HepG2 (cell line): ENCODE measurements at regions not wholly inside any gene's neighbourhood (a gene's known extent, or its start where the extent isn't known, plus 50 kb on each side); places are given as distances from the start of the nearest gene placed in this dataset.

Experiments
- ATAC-seq: fragments of 200-7000 bp; cut with Tn5 transposase; 3 replicates; pipeline ENCODE4 v1.9.1; 2020; ENCODE audit warnings: mild to moderate bottlenecking, moderate library complexity
- BruUV-seq: library from RNA; stranded (reverse); fragments of 400-500 nt; replicated peaks from 2 replicates; lab custom pipeline; 2021; lab: Mats Ljungman, UMichigan
- CTCF ChIA-PET: fragments of 300-600 bp; formaldehyde crosslinking; extraction: SDS; loops from one replicate; lab custom pipeline; 2021; ENCODE audit warnings: low total read pairs, inconsistent platforms, low intra/inter-chr PET ratio; lab: Yijun Ruan, JAX
- POLR2A ChIA-PET: fragments of 350-600 bp; sonication (Branson Sonifier 250); formaldehyde crosslinking; loops from one replicate; lab custom pipeline; 2020; ENCODE audit warnings: antibody characterized with exemption, inconsistent platforms; lab: Yijun Ruan, JAX
- DNase-seq: peaks from one replicate; pipeline ENCODE4 v3.0.0-alpha.2; 2015; ENCODE audit warnings: low spot score
- FAIRE-seq: peaks from 3 replicates; lab custom pipeline; 2011; peaks lifted over from hg19 to GRCh38; lab: Jason Lieb, UNC
- H2AFZ ChIP-seq: one replicate; pipeline ENCODE4 v1.6.1; 2011; ENCODE audit warnings: low read length, inconsistent platforms
- H3K27ac ChIP-seq: fragments of 300-600 bp; 3 replicates; pipeline ENCODE4 v1.8.0; 2011; ENCODE audit warnings: mixed run types, mild to moderate bottlenecking, mixed read lengths, low read length, inconsistent platforms; ENCODE audit not compliant: insufficient read depth; ENCODE audit errors: extremely low read length
- H3K27me3 ChIP-seq, 2 experiments: fragments of 200-600 bp in 1 of 2; 2 replicates in 1 of 2; 3 replicates in 1 of 2; pipeline versions ENCODE4 v1.6.0 to v1.8.0; 2011; ENCODE audit warnings: low read length in 2 of 2, mild to moderate bottlenecking in 2 of 2, moderate library complexity in 2 of 2, inconsistent platforms in 1 of 2; ENCODE audit not compliant: insufficient read depth in 2 of 2, control insufficient read depth in 1 of 2
- H3K36me3 ChIP-seq, 2 experiments: fragments of 200-600 bp in 1 of 2; replicated peaks in 1 of 2; 2 replicates in 1 of 2; 3 replicates in 1 of 2; pipeline versions ENCODE4 v1.5.1 to v1.8.0; 2011; ENCODE audit warnings: low read length in 2 of 2, inconsistent platforms in 1 of 2; ENCODE audit not compliant: insufficient read depth in 2 of 2, control insufficient read depth in 1 of 2
- H3K4me1 ChIP-seq: 2 replicates; pipeline ENCODE4 v1.5.1; 2012; ENCODE audit warnings: low read length, inconsistent platforms; ENCODE audit not compliant: insufficient read depth
- H3K4me2 ChIP-seq: 2 replicates; pipeline ENCODE4 v1.6.0; 2011; ENCODE audit warnings: low read depth, low read length, inconsistent platforms
- H3K4me3 ChIP-seq, 3 experiments: fragments of 200-600 bp in 1 of 3; sonication (generic), shearing (Covaris generic) in 1 of 3; replicated peaks in 1 of 3; 2 replicates each; pipeline ENCODE4 v1.5.1; 2011 to 2016; ENCODE audit warnings: low read length in 3 of 3, inconsistent platforms in 2 of 3, low read depth in 2 of 3, mild to moderate bottlenecking in 2 of 3, control low read depth in 1 of 3, mixed read lengths in 1 of 3; ENCODE audit not compliant: insufficient read depth in 1 of 3
- H3K79me2 ChIP-seq: one replicate; pipeline ENCODE4 v1.6.1; 2011; ENCODE audit warnings: low read length, inconsistent platforms; ENCODE audit not compliant: insufficient read depth
- H3K9ac ChIP-seq: 2 replicates; pipeline ENCODE4 v1.6.0; 2011; ENCODE audit warnings: mild to moderate bottlenecking, low read depth, low read length, inconsistent platforms; ENCODE audit not compliant: insufficient read depth
- H3K9me3 ChIP-seq: 2 replicates; pipeline ENCODE4 v1.5.1; 2012; ENCODE audit warnings: mild to moderate bottlenecking, low read length
- H4K20me1 ChIP-seq: 2 replicates; pipeline ENCODE4 v1.6.0; 2011; ENCODE audit warnings: inconsistent platforms, mild to moderate bottlenecking, low read length, moderate library complexity; ENCODE audit not compliant: insufficient read depth
- BCL6 ChIP-seq: IDR thresholded peaks from 2 replicates; pipeline ENCODE4 v1.6.1; 2016; ENCODE audit warnings: missing genetic modification reagents, missing compliant biosample characterization
- BRD4 ChIP-seq: sonication (generic); formaldehyde crosslinking; IDR thresholded peaks from 2 replicates; pipeline ENCODE4 v1.4.0; 2020; ENCODE audit warnings: missing genetic modification reagents
- DNMT1 ChIP-seq: sonication (generic); formaldehyde crosslinking; IDR thresholded peaks from 2 replicates; pipeline ENCODE4 v1.5.1; 2020; ENCODE audit warnings: mild to moderate bottlenecking, missing genetic modification reagents
- DPF2 ChIP-seq: sonication (generic); formaldehyde crosslinking; IDR thresholded peaks from 2 replicates; pipeline ENCODE4 v1.4.0; 2020; ENCODE audit warnings: mild to moderate bottlenecking, low read depth, missing genetic modification reagents, borderline replicate concordance
- HMG20B ChIP-seq: conservative IDR thresholded peaks from 2 replicates; pipeline ENCODE4 v1.6.1; 2016; ENCODE audit warnings: missing genetic modification reagents, missing compliant biosample characterization
- HNRNPH1 ChIP-seq: fragments of 200-400 bp; formaldehyde crosslinking; optimal IDR thresholded peaks from 2 replicates; pipeline ENCODE3; 2017; ENCODE audit warnings: mild to moderate bottlenecking, low read depth, low read length
- IKZF1 ChIP-seq: fragments of 450-650 bp; IDR thresholded peaks from 2 replicates; pipeline ENCODE4 v1.7.1; 2016
- KAT8 ChIP-seq: IDR thresholded peaks from 2 replicates; pipeline ENCODE4 v1.6.1; 2016; ENCODE audit warnings: missing genetic modification reagents, missing compliant biosample characterization
- NFE2 ChIP-seq: sonication (generic); formaldehyde crosslinking; IDR thresholded peaks from 2 replicates; pipeline ENCODE4 v1.4.0; 2020; ENCODE audit warnings: missing genetic modification reagents
- RBM22 ChIP-seq: fragments of 200-400 bp; formaldehyde crosslinking; optimal IDR thresholded peaks from 2 replicates; pipeline ENCODE3; 2017; ENCODE audit warnings: mild to moderate bottlenecking, low read length, moderate library complexity
- SNRNP70 ChIP-seq: fragments of 200-400 bp; formaldehyde crosslinking; IDR thresholded peaks from 2 replicates; pipeline ENCODE4 v1.6.1; 2017; ENCODE audit warnings: mild to moderate bottlenecking, low read depth, low read length, moderate library complexity
- ZBTB7A ChIP-seq: sonication (generic); formaldehyde crosslinking; IDR thresholded peaks from 2 replicates; pipeline ENCODE4 v1.8.0; 2022; ENCODE audit warnings: mild to moderate bottlenecking, missing genetic modification reagents
- ZKSCAN5 ChIP-seq: sonication (generic); formaldehyde crosslinking; IDR thresholded peaks from 2 replicates; pipeline ENCODE4 v1.5.1; 2020; ENCODE audit warnings: mild to moderate bottlenecking, missing genetic modification reagents
- ZNF101 ChIP-seq: sonication (generic); formaldehyde crosslinking; IDR thresholded peaks from 2 replicates; pipeline ENCODE4 v1.4.0; 2020; ENCODE audit warnings: mild to moderate bottlenecking, low read depth, missing genetic modification reagents, borderline replicate concordance
- ZNF343 ChIP-seq: sonication (generic); formaldehyde crosslinking; IDR thresholded peaks from 2 replicates; pipeline ENCODE4 v1.4.0; 2020; ENCODE audit warnings: mild to moderate bottlenecking, missing genetic modification reagents
- ZNF350 ChIP-seq: sonication (generic); formaldehyde crosslinking; IDR thresholded peaks from 2 replicates; pipeline ENCODE4 v1.4.0; 2020; ENCODE audit warnings: mild to moderate bottlenecking, low read depth, missing genetic modification reagents, borderline replicate concordance
- WGBS: methylation state at CpG from one replicate; pipeline ENCODE4 v1.1.6; 2017; ENCODE audit warnings: low lambda C conversion rate; 5-methylcytosine and 5-hydroxymethylcytosine counted together
- in situ Hi-C: cut with HindIII; loops from 2 replicates; pipeline ENCODE4 v1.10.0; 2017; ENCODE audit warnings: low pct_unique_long_range_greater_than_20kb; ENCODE audit not compliant: extremely low pct_ligation_motif_present
- intact Hi-C: fragments of 100-400 bp; cut with micrococcal nuclease; formaldehyde crosslinking; loops from one replicate; pipeline ENCODE4 v1.10.0; 2022; ENCODE audit not compliant: unreplicated experiment
- TF ChIP-seq, protein P1 (sequence below): sonication (generic); formaldehyde crosslinking; IDR thresholded peaks from 2 replicates; pipeline ENCODE4 v1.5.0; 2020; ENCODE audit warnings: missing genetic modification reagents

DNA sequence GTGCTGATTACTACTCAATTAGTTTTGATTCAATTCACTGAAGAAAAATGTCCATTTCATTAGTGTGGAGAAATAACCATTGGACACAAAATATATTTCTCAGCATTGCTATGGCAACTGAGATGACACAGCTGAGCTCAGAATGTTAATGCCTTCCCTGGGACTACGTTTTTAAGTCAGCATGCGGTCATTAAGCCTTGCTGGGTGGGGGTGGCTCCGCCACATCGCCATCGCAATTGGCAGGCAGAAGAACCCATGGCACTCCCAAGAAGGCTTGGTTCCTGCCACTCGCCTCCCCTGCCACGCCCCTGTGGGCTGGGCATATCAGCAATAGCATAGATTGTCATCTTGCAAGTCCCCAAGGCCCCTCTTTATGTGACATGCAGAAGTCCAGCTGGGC, 256.7 kb upstream of the CAMK1G start:
- Histone ChIP-seq H3K79me2 (no peaks in the 10 kb centered on the region), H3K9ac (no peak overlapping the region), H3K4me2 (no peak overlapping the region), H3K9me3 (no peaks in the 10 kb centered on the region), H3K27ac (no peak overlapping the region), H2AFZ (no peak overlapping the region), H3K27me3 (no peaks in the 10 kb centered on the region), H3K4me1 (no peaks in the 10 kb centered on the region), H4K20me1 (no peaks in the 10 kb centered on the region), H3K36me3 (no peaks in the 10 kb centered on the region), H3K4me3 (no peak overlapping the region)
- TF ChIP-seq RBM22 (no peak), ZNF343 (no peak), DNMT1 (CRISPR knock-in tag) (no peak), IKZF1 (no peak), NFE2 (no peak), ZNF101 (CRISPR knock-in tag) (no peak), DPF2 (CRISPR knock-in tag) (no peak), ZBTB7A (CRISPR knock-in tag) (no peak), KAT8 (no peak), HNRNPH1 (no peak), BCL6 (CRISPR knock-in tag) (no peak), BRD4 (CRISPR knock-in tag) (no peak), SNRNP70 (no peak), HMG20B (CRISPR knock-in tag) (no peak), ZNF350 (no peak), ZKSCAN5 (CRISPR knock-in tag) (no peak)
- TF ChIP-seq, protein P1, sequence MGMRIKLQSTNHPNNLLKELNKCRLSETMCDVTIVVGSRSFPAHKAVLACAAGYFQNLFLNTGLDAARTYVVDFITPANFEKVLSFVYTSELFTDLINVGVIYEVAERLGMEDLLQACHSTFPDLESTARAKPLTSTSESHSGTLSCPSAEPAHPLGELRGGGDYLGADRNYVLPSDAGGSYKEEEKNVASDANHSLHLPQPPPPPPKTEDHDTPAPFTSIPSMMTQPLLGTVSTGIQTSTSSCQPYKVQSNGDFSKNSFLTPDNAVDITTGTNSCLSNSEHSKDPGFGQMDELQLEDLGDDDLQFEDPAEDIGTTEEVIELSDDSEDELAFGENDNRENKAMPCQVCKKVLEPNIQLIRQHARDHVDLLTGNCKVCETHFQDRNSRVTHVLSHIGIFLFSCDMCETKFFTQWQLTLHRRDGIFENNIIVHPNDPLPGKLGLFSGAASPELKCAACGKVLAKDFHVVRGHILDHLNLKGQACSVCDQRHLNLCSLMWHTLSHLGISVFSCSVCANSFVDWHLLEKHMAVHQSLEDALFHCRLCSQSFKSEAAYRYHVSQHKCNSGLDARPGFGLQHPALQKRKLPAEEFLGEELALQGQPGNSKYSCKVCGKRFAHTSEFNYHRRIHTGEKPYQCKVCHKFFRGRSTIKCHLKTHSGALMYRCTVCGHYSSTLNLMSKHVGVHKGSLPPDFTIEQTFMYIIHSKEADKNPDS (CRISPR knock-in tag): no peak
- in situ Hi-C loops: no loop called here
- 0% methylated on average over 2 of the region's 7 CpGs for WGBS
- ChIA-PET CTCF (no interaction called here), POLR2A (no interaction called here)
- BruUV-seq: no TSS peak
- FAIRE-seq (no peak), ATAC-seq (no peak), DNase-seq (no peak)
- intact Hi-C loops: no loop called here
